SK-N-SH treated with all-trans-retinoic acid at 6 μM for 48 hours (cell line): ENCODE measurements at regions not wholly inside any gene's neighbourhood (a gene's known extent, or its start where the extent isn't known, plus 50 kb on each side); places are given as distances from the start of the nearest gene placed in this dataset.

Experiments
- ARNTL ChIP-seq: fragments of 450-650 bp; formaldehyde crosslinking; IDR thresholded peaks from 2 replicates; pipeline ENCODE4 v1.5.0; 2020; ENCODE audit warnings: low read depth, mild to moderate bottlenecking, moderate library complexity, borderline replicate concordance
- PATZ1 ChIP-seq: fragments of 250-450 bp; sonication (Bioruptor Pico); IDR thresholded peaks from 2 replicates; pipeline ENCODE4 v1.8.0; 2020; ENCODE audit warnings: mild to moderate bottlenecking, moderate library complexity, borderline replicate concordance
- RARB ChIP-seq: fragments of 250-450 bp; sonication (Bioruptor Pico); IDR thresholded peaks from 2 replicates; pipeline ENCODE4 v1.8.0; 2021; ENCODE audit warnings: mild to moderate bottlenecking, moderate library complexity
- TOX ChIP-seq: fragments of 250-450 bp; sonication (Bioruptor Pico); IDR thresholded peaks from 2 replicates; pipeline ENCODE4 v1.8.0; 2021; ENCODE audit warnings: mild to moderate bottlenecking, moderate library complexity, borderline replicate concordance

- TF ChIP-seq ARNTL (CRISPR knock-in tag) (no peak), RARB (CRISPR knock-in tag) (no peak), PATZ1 (CRISPR knock-in tag) (no peak), TOX (CRISPR knock-in tag) (no peak)
Measured at GRCh38 chr3:197378985-197379718, 80.7 kb upstream of the DLG1 start.
